Prostate gland (tissue), 2 donors: ENCODE measurements at regions not wholly inside any gene's neighbourhood (a gene's known extent, or its start where the extent isn't known, plus 50 kb on each side); places are given as distances from the start of the nearest gene placed in this dataset.

Experiments
- POLR2A ChIP-seq: fragments of 450-650 bp; IDR thresholded peaks from one replicate; pipeline ENCODE4 v1.6.1; 2016; ENCODE audit warnings: antibody characterized with exemption, mild to moderate bottlenecking
- TF ChIP-seq, protein P1 (sequence below), 4 experiments: fragments of 200-600 bp in 2 of 4; fragments of 450-650 bp in 2 of 4; sonication (generic) in 2 of 4; IDR thresholded peaks; 1 replicate in 3 of 4; 2 replicates in 1 of 4; pipeline ENCODE4 v1.5.1; 2016 to 2019; ENCODE audit warnings: antibody characterized with exemption in 4 of 4, mild to moderate bottlenecking in 2 of 4, moderate library complexity in 2 of 4

DNA sequence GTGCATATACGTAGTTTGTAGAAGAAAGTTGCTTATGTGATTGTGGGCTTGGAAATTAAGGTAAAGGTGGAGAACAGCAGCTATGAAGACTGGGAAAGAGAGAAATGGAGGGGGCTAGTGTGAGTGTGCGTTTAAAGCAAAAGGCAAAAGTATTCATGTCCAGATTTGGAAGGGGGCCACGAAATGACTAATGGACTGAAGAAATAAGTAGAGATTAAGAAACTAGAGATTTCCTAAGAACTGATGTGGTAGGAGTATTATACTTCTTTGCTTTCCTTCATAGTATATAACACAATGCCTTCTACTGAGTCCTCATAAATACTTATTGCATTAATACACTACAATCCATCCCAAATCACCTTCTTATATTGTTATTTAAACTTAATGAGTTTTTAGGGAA, 298.6 kb upstream of the NOVA1 start:
- TF ChIP-seq, protein P1, sequence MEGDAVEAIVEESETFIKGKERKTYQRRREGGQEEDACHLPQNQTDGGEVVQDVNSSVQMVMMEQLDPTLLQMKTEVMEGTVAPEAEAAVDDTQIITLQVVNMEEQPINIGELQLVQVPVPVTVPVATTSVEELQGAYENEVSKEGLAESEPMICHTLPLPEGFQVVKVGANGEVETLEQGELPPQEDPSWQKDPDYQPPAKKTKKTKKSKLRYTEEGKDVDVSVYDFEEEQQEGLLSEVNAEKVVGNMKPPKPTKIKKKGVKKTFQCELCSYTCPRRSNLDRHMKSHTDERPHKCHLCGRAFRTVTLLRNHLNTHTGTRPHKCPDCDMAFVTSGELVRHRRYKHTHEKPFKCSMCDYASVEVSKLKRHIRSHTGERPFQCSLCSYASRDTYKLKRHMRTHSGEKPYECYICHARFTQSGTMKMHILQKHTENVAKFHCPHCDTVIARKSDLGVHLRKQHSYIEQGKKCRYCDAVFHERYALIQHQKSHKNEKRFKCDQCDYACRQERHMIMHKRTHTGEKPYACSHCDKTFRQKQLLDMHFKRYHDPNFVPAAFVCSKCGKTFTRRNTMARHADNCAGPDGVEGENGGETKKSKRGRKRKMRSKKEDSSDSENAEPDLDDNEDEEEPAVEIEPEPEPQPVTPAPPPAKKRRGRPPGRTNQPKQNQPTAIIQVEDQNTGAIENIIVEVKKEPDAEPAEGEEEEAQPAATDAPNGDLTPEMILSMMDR (IDR thresholded peaks at IDR 0.05), result no peak
- TF ChIP-seq POLR2A, result no peak
